ENCODE measurements at regions not wholly inside any gene's neighbourhood (a gene's known extent, or its start where the extent isn't known, plus 50 kb on each side); places are given as distances from the start of the nearest gene placed in this dataset.

DNA sequence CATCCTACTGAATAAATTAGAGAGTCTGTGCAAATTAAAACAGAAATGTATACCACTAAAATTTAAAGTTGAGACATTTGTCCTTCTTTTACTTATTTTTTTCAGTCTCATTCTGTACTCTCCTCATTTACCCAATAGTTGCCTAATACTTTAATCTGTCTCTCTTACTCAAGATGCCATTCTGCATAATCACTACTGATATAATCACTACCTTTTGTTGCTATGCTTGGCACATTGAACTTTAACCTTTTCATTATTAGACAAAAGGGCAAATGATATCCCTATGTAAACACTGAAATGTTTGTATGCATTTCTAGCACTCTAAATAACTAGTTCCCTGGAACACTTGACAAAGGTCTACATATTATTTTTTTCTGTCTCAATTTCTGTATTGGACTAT is 1108.3 kb upstream of the FLRT2 start:
- no peaks in the 10 kb centered on the region for H3K9me3 ChIP-seq (ENCODE audit: low read depth, low read length)
- no peaks in the 10 kb centered on the region for H3K36me3 ChIP-seq (ENCODE audit: insufficient read depth, low read length)
- TF ChIP-seq EZH2 (IDR thresholded peaks at IDR 0.05) (no peak), POLR2AphosphoS5 (IDR thresholded peaks at IDR 0.05; ENCODE audit: borderline replicate concordance, low read depth, low read length) (no peak), FOXP2 (optimal IDR thresholded peaks at IDR 0.05; ENCODE audit: control extremely low read depth, extremely low read length, insufficient read depth) (no peak)
- no peak overlapping the region for H3K27ac ChIP-seq
- no peak overlapping the region for H3K4me3 ChIP-seq
- DNase-seq (ENCODE audit: low read depth, low spot score) = no peak
- H3K9ac ChIP-seq (ENCODE audit: insufficient read length) = no peak overlapping the region

- no peaks in the 10 kb centered on the region for H3K36me3 ChIP-seq (ENCODE audit: insufficient read depth, low read length)
- H3K9me3 ChIP-seq (ENCODE audit: low read depth, low read length) = no peaks in the 10 kb centered on the region
- no peak overlapping the region for H3K4me3 ChIP-seq
- H3K27ac ChIP-seq = no peak overlapping the region
- no peak for DNase-seq (ENCODE audit: low read depth, low spot score)
- TF ChIP-seq POLR2AphosphoS5 (IDR thresholded peaks at IDR 0.05; ENCODE audit: borderline replicate concordance, low read depth, low read length) (no peak), EZH2 (IDR thresholded peaks at IDR 0.05) (no peak), FOXP2 (optimal IDR thresholded peaks at IDR 0.05; ENCODE audit: control extremely low read depth, extremely low read length, insufficient read depth) (no peak)
- no peak overlapping the region for H3K9ac ChIP-seq (ENCODE audit: insufficient read length)
Measured at GRCh38 chr14:84425968-84426367, 1104.0 kb upstream of the FLRT2 start.

DNA sequence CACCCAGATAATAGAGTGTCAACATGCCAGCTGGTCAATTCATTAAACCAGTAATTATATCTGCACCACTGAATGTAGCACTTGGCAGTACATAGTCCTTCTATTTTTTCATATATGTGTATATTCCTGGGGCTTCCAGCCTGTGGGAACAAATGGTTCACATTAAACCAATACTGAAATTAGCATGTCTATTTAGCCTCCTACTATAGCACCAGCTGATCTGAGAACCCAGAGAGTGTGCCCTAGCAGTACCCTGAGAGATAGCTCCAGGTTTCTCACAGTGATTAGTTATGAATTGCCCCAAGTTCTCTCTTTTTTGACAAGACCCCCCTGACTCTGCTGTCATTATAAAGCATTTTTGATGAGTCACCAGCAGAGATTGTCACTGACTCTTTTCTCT is 1097.3 kb upstream of the FLRT2 start:
- Histone ChIP-seq H3K9ac (ENCODE audit: insufficient read length) (no peak overlapping the region), H3K27ac (no peak overlapping the region), H3K9me3 (ENCODE audit: low read depth, low read length) (no peaks in the 10 kb centered on the region), H3K4me3 (no peak overlapping the region), H3K36me3 (ENCODE audit: insufficient read depth, low read length) (no peaks in the 10 kb centered on the region)
- no peak for DNase-seq (ENCODE audit: low read depth, low spot score)
- TF ChIP-seq POLR2AphosphoS5 (IDR thresholded peaks at IDR 0.05; ENCODE audit: borderline replicate concordance, low read depth, low read length) (no peak), EZH2 (IDR thresholded peaks at IDR 0.05) (no peak), FOXP2 (optimal IDR thresholded peaks at IDR 0.05; ENCODE audit: control extremely low read depth, extremely low read length, insufficient read depth) (no peak)

DNA sequence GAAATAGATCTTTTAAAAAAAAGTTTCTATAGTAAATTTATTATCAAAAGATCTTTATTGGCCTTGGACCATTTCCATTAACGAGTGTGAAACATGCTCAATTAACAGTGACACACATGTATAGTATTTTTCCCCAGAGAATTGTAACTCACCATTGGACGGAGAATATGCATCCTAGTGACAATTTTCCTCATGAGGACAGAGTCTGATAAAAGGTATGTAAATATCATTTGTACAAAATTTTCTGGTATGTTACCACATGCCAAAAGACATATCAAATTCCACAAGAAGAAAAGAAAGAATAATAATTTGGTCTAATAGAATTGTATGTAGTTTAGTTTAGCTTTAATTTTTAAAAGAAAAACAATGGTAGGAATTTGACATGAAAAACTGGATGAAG is 1096.0 kb upstream of the FLRT2 start:
- Histone ChIP-seq H3K9ac (ENCODE audit: insufficient read length) (no peak overlapping the region), H3K27ac (no peak overlapping the region), H3K36me3 (ENCODE audit: insufficient read depth, low read length) (no peaks in the 10 kb centered on the region), H3K9me3 (ENCODE audit: low read depth, low read length) (no peaks in the 10 kb centered on the region), H3K4me3 (no peak overlapping the region)
- no peak for DNase-seq (ENCODE audit: low read depth, low spot score)
- TF ChIP-seq POLR2AphosphoS5 (IDR thresholded peaks at IDR 0.05; ENCODE audit: borderline replicate concordance, low read depth, low read length) (no peak), EZH2 (IDR thresholded peaks at IDR 0.05) (no peak), FOXP2 (optimal IDR thresholded peaks at IDR 0.05; ENCODE audit: control extremely low read depth, extremely low read length, insufficient read depth) (no peak)

DNA sequence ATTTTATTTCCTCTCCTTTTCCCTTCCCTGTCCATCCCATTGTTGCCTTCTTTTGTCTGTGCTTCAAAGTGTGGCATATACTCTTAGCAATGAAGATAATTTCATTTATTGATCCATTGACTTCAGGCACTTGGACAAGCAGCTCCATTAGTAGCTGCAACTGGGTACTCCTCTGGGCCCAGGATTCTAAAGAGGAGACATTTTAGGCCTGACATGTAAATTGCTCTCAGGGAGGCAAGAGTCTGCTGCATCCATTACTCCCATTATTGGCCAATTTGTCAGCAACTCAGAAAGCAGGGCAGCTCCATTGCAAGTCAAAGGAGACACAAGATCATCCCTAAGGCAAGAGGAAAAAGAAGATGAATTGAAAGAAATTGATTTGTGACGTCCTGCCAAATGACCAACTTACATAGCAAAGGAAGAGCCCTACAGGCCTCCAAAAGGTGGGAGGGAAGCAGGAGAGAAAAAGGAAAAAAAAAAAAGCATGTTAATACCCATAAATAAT is 1094.1 kb upstream of the FLRT2 start:
- Histone ChIP-seq H3K4me3 (no peak overlapping the region), H3K36me3 (ENCODE audit: insufficient read depth, low read length) (no peaks in the 10 kb centered on the region), H3K9me3 (ENCODE audit: low read depth, low read length) (no peaks in the 10 kb centered on the region), H3K9ac (ENCODE audit: insufficient read length) (no peak overlapping the region), H3K27ac (no peak overlapping the region)
- TF ChIP-seq POLR2AphosphoS5 (IDR thresholded peaks at IDR 0.05; ENCODE audit: borderline replicate concordance, low read depth, low read length) = no peak
- no peak for TF ChIP-seq FOXP2 (optimal IDR thresholded peaks at IDR 0.05; ENCODE audit: control extremely low read depth, extremely low read length, insufficient read depth)
- no peak for TF ChIP-seq EZH2 (IDR thresholded peaks at IDR 0.05)
- DNase-seq (ENCODE audit: low read depth, low spot score) = no peak

DNA sequence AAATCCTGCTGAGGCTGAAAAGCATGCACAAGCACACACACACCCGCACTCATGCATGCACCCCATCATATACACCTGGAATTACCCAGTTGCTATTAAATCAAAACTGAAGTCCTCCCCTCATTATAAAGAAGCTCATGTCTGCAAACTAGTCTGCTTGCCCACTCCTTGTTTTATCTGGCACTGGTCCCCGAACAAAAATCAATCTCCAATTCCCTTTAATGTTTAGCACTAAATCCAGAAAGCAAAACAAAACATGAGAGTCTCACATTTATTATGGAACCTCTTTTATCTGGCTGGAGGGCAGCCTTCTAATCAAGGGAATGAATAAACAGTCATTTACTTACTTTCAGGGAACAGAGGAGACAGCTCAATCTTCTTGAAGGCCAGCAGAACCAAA is 1093.4 kb upstream of the FLRT2 start:
- H3K9ac ChIP-seq (ENCODE audit: insufficient read length) = no peak overlapping the region
- H3K4me3 ChIP-seq = no peak overlapping the region
- no peaks in the 10 kb centered on the region for H3K9me3 ChIP-seq (ENCODE audit: low read depth, low read length)
- DNase-seq (ENCODE audit: low read depth, low spot score) = no peak
- H3K27ac ChIP-seq = no peak overlapping the region
- TF ChIP-seq FOXP2 (optimal IDR thresholded peaks at IDR 0.05; ENCODE audit: control extremely low read depth, extremely low read length, insufficient read depth) = no peak
- no peak for TF ChIP-seq POLR2AphosphoS5 (IDR thresholded peaks at IDR 0.05; ENCODE audit: borderline replicate concordance, low read depth, low read length)
- H3K36me3 ChIP-seq (ENCODE audit: insufficient read depth, low read length) = no peaks in the 10 kb centered on the region

DNA sequence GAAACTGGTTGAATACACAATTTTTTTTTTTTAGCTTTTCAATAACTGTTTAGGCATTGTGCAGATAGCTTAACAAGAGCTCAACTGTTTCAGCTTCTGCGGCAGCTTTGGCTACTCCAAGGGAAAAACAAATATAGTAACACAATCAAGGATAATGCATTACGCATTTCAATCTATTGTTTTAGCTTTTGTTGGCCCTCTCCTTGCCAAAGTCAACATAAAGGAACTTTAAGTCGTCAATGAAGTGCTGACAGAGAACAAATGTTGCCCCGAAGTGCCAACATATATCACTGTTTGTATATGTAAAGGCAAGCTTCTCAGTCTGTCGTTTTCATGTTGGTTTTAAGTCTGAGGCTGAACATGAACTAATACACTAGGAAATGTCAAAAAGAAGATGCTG is 1087.4 kb upstream of the FLRT2 start:
- H3K9ac ChIP-seq (ENCODE audit: insufficient read length) = no peak overlapping the region
- H3K27ac ChIP-seq = no peak overlapping the region
- no peaks in the 10 kb centered on the region for H3K36me3 ChIP-seq (ENCODE audit: insufficient read depth, low read length)
- H3K4me3 ChIP-seq = no peak overlapping the region
- TF ChIP-seq EZH2 (IDR thresholded peaks at IDR 0.05) = no peak
- no peak for TF ChIP-seq POLR2AphosphoS5 (IDR thresholded peaks at IDR 0.05; ENCODE audit: borderline replicate concordance, low read depth, low read length)
- no peak for TF ChIP-seq FOXP2 (optimal IDR thresholded peaks at IDR 0.05; ENCODE audit: control extremely low read depth, extremely low read length, insufficient read depth)
- no peak for DNase-seq (ENCODE audit: low read depth, low spot score)
- H3K9me3 ChIP-seq (ENCODE audit: low read depth, low read length) = no peaks in the 10 kb centered on the region

- no peak overlapping the region for H3K9ac ChIP-seq (ENCODE audit: insufficient read length)
- TF ChIP-seq POLR2AphosphoS5 (IDR thresholded peaks at IDR 0.05; ENCODE audit: borderline replicate concordance, low read depth, low read length) (no peak), EZH2 (IDR thresholded peaks at IDR 0.05) (no peak), FOXP2 (optimal IDR thresholded peaks at IDR 0.05; ENCODE audit: control extremely low read depth, extremely low read length, insufficient read depth) (no peak)
- H3K36me3 ChIP-seq (ENCODE audit: insufficient read depth, low read length) = no peaks in the 10 kb centered on the region
- H3K27ac ChIP-seq = no peak overlapping the region
- no peak overlapping the region for H3K4me3 ChIP-seq
- no peaks in the 10 kb centered on the region for H3K9me3 ChIP-seq (ENCODE audit: low read depth, low read length)
- no peak for DNase-seq (ENCODE audit: low read depth, low spot score)
Measured at GRCh38 chr14:84445486-84445885, 1084.5 kb upstream of the FLRT2 start.

DNA sequence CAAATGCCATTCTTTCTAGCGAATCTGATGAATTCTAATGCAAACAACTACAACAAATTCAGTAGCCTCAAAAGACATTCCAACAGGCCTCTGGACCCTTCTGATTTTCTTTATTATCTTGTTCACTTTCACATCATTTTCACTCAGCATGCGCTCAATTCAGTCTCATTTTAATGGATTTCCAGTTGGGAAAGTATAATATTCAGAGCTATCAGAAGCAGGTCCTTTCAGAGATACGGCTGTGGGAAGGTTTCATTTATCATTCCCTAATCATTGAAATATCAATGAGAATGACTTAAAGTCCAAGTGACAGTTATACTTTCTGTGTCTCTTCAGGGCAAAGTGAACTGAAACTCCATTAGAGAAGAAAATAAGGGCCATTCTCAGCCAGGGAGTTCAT is 1083.7 kb upstream of the FLRT2 start:
- Histone ChIP-seq H3K4me3 (no peak overlapping the region), H3K9ac (ENCODE audit: insufficient read length) (no peak overlapping the region), H3K27ac (no peak overlapping the region), H3K36me3 (ENCODE audit: insufficient read depth, low read length) (no peaks in the 10 kb centered on the region), H3K9me3 (ENCODE audit: low read depth, low read length) (no peaks in the 10 kb centered on the region)
- no peak for DNase-seq (ENCODE audit: low read depth, low spot score)
- no peak for TF ChIP-seq FOXP2 (optimal IDR thresholded peaks at IDR 0.05; ENCODE audit: control extremely low read depth, extremely low read length, insufficient read depth)
- TF ChIP-seq POLR2AphosphoS5 (IDR thresholded peaks at IDR 0.05; ENCODE audit: borderline replicate concordance, low read depth, low read length) = no peak
- TF ChIP-seq EZH2 (IDR thresholded peaks at IDR 0.05) = no peak
